ENCODE measurements at regions not wholly inside any gene's neighbourhood (a gene's known extent, or its start where the extent isn't known, plus 50 kb on each side); places are given as distances from the start of the nearest gene placed in this dataset.

DNA sequence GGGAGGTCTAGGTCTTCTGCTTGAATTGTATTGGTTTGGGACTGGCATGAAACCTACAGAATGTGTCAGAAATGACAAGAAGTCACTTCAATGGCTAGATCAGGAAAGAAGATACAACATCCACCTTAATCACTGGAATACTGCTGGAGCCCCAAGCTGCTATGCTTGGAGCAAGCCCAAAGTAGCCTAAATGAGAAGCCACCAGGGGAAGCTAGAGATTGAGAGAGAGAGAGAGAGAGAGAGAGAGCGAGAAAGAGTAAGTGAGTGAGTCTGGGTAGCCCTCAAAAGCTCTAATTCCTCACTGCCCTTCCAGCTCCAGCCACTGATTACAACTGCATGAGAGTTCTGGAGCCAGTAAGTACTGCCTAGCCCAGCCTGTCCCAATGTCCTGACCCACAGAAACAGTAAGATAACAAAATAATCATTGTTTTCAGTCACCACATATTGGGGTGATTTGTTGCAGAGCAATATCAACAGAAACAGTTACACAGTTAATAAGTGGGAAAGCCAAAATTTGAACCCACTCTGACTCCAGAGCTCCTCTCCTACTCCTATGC lies 529.2 kb upstream of the GOLIM4 start:
- DNase-seq = no peak

DNA sequence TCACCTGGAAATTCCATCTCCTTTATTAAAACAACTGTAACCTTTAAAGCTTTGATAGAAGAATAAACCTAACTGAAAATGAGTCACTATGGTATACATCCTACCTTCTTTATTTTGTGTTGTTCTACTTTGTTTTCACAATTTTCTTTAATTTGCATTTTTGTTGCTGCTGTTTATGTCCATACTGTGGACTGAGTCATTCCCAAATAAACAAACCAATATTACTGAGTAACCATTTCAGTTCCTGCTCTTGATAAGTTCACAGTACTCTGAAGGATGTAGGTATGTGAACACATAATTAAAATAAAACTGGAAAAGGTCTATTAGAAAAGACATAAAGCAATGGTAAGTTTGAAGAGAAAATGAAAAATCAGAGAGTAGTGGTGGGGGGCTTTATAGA lies 528.5 kb upstream of the GOLIM4 start:
- DNase-seq = no peak

DNA sequence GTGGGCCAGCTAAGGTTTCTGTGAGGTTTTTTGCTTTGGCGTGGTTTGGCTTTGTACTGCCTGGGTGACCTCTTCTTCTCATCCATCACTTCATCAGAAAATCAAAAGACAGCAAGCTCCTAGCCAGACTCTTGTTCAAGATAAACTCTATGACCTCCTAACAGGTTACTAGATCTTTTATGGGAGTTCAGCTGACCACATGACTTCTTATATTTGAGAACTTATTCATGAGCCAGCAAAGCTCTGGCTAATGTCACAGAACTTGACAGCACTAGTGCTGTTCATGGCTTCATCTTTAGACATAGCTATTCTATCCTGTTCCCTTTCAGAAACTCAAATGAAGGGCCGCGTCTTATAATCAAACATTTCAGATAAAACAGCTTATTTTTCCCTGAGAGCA lies 527.1 kb upstream of the GOLIM4 start:
- DNase-seq = no peak

DNA sequence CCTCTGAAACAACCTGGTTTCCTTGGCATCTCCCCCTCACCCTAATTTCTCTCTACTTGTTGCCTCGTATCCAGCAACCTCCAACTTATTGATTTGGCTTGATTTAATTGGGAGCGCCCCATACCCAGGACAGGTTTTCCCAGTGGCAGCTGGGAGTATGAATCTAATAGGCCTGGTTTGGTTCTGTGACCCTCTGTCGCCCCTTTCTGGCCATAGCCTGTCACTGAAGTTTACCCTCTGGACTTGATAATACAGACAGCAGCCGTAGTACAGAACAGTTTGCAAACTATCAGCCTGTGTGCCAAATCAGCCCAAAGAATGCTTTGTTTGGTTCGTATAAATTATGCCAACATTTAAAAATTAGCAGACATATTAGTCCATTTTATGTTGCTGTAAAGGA lies 525.1 kb upstream of the GOLIM4 start:
- DNase-seq = no peak

DNA sequence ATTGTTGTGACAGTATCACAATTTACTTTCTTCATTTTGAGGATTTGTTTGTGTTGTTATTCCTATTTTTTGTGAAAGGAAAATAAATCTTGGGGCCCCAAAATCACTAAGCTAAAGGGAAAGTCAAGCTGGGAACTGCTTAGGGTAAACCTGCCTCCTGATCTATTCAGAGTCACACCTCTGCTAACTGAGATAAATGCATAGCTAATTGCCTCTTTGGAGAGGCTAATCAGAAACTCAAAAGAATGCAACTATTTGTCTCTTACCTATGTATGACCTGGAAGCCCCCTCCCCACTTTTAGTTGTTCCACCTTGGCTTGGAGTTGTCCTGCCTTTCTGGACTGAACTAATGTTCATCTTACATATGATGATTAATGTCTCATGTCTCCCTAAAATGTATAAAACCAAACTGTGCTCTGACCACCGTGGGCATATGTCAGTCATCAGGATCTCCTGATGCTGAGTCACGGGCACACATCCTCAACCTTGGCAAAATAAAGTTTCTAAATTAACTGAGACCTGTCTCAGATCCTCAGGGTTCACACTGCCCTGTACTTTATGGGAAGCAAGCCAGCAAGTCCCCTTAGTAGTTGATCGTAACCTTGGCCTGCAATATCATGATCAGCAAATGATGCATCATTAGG lies 523.2 kb upstream of the GOLIM4 start:
- DNase-seq = no peak

DNA sequence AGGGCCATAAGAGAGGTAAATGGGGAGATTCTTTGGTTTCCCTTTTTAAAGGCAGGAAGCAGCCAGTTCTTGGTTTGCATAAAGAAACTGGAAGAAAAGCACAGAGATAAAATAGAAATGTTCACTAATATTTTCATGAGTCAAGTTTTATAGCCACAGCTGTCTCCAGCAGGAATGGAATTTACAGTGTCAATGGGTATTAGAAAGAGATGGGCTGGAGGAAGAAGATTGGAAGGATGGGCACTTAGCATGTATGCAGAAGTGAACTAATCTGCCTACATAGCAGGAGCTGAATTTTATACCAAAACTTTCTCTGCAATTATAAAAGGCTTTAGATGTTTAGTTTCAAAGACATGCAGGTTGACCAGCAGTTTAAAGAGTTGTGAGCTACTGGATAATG lies 521.9 kb upstream of the GOLIM4 start:
- DNase-seq = no peak

DNA sequence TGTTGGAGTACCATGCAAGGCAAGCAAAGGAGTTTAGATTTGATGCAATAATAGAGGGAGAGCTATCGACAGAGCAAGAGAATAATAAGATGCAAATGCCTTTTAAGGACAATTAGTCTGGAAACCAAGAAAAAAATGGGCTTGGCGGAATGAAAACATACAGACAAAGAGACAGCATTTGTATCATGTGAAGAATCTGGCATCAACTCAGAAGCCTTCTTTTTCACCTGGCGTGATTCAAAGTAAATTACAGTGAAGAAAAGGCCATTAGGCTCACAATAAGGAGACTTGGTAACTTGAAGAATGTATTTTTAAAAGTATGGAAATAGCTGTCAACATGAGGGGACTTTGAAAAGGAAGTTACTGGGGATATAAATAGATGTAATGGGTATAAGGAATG lies 521.2 kb upstream of the GOLIM4 start:
- no peak for DNase-seq

DNA sequence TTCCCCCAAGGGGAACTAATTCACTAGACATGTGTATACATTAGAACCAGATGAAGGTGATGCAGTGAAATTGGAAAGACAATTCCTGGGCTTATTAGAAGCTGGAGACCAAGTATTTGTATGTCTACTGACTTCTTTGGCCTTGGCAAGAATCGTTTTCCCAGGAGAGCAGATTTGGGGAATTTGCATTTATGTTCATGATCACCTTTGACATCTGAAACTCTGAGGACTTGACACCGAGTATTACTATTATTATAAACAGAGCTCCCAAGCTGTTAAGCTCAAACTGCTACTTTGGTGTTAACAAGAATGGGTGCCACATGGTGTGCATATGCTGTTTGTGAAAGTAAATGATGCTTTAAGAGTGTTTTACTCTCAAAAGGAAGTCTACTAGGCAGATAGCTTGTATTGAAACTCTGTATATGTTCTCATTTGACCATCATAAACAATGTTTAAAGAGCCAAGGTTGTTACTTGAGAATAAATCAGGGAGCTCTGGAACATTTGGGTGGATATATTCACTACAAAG lies 519.8 kb upstream of the GOLIM4 start:
- no peak for DNase-seq

DNA sequence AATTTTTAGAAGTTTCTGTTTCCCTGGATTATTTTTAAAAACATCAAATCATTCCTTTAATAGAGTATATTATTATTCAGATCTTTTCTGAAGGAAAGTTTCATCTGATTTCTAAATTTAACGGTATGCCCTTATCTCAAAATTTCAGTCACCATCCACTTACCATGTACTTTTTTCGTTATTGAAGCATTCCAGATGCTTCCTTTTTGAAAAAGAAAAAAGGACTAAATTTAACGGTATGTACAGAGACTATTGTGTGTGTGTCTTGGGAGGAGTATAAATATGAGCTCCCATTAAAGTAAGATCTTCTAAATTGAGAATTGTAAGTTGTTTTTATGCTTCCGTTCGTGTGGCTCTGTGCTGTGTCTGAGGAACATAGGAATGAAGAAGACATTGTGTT lies 517.4 kb upstream of the GOLIM4 start:
- DNase-seq = no peak

DNA sequence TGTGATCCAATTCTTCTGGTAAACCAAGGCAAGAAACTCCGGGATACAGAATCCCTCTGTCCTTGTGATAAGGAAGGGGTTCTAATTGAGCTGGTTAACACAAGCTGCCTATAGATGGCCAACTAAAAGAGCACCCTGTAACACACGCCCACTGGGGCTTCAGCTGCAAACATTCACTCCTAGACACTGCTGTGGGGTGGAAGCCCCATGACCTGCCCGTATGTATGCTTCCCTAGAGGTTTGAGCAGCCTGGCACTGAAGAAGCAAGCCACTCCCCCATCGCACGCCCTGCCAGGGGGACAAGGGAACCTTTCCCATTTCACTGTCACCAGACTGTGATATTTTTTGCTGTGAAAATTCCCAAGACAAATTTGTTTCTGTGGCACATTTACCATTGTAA lies 516.9 kb upstream of the GOLIM4 start:
- no peak for DNase-seq

DNA sequence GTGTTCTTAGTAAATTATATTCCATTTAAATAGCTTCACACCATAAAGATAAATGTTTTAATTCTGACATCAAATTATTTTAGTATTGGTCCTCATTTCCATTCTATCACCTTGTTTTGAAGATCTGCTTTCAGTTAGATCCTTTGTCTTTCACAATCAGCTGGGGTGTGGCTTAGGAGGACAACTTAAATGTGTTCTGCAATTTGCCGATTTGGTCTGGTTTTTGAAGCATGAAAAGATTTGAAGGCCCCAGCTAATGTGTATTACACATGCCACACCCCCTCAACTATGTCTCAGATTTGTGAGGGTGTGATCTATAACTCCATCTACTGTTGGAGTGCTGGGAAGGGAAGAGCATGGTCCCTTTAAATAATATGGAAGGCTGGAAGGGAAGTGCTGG lies 516.1 kb upstream of the GOLIM4 start:
- DNase-seq = no peak

DNA sequence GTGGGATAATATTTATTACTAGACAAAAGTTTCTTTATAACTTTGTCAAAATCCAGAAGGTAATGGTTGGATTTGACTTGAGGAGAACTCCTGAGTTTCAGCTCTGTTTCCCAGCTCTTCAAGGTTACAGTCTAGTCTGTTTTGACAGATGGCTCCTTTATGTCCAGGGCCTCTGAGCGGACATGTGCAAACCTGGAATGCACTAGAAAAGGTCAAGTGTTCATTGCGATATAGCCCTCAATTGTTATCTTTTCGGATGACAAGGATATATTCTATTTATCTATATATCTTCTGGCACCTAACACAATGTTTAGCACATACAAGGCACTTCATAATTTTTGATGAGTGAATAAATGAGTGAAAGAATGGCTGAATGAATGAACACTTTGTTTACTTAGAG lies 513.2 kb upstream of the GOLIM4 start:
- no peak for DNase-seq

DNA sequence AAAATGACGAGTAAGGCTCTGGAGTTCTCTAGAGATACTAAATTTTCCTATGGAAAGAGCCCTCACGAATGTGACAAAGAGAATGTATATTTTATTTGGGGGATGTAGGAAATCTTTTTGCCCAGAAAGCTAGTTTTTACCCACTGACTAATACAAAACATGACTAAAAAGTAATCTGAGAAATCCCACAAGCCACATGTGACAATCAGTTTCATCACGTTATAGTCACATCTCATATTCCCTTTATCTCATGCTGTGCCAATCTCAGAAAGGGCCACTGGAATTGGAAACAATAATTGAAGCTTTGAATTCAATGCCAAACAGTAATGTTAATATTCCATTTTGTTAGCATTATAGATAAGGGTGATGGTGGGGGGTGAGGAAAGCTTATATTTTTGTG lies 509.0 kb upstream of the GOLIM4 start:
- DNase-seq = no peak

DNA sequence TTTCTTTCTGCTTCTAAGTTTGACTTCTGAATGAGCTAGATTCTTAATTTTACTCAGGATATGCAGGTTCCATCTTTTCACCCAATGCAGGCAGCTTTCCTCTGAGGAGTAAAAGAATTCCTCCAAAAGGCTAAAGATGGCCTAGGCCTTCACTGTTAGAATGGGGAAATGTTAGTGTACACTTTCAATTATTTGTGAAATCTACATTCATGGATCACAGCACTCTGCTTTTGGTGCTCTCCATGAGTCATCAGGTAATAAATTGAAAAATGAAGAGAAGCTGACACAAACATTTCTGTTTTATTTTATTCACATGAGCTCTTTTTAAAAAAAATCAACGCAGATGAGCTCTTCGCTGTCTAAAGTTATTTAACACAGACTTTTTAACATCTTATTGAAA lies 502.5 kb upstream of the GOLIM4 start:
- DNase-seq = no peak

DNA sequence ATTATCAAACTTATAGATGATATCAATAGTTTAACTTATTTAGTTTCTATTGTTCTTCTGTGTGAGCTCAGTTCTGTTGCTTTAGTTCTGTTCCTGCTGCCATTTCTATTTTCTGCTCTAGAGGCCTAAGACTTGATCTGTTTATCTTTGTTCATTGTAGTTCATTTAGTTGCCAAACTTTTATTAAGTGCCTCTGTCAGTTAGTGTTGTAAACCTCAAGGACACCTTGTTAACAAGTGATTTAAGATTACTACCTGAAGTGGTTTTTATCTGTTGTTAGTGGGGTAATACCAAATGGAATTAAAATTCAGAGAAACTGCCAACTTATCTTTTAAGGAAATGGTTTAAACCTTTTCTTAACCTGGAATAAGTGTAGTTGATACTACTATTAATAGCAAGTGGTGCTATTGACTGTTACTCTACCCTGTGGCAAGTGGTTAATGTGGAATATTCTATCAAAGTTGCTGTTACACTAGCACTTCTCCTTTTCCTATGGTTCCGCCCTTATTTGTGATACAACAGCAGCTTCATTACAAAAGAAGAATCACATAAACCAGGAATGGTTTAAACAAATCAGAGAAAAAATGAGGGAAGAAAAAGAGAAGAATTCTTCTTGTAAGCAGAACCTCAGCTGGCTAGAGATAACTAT lies 500.6 kb upstream of the GOLIM4 start:
- DNase-seq = no peak

DNA sequence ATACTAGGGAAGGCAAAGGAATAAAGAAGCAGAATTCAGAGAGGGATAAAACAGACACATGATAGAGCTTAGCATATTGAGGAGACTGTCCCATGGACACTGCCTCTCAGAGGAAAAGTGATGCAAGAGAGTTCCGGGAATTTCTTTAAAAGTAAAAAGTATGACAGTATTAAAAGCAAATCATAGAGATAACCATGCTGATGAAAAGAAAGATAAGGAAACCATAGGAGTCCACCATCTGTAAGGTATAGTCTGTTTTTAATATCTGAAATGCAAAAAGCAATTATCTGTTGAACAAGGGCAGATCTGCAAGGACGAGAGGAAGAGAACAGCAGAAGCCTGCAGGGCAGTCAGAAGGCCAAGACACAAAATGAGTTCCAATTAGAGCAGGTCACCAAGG lies 495.9 kb upstream of the GOLIM4 start:
- no peak for DNase-seq

DNA sequence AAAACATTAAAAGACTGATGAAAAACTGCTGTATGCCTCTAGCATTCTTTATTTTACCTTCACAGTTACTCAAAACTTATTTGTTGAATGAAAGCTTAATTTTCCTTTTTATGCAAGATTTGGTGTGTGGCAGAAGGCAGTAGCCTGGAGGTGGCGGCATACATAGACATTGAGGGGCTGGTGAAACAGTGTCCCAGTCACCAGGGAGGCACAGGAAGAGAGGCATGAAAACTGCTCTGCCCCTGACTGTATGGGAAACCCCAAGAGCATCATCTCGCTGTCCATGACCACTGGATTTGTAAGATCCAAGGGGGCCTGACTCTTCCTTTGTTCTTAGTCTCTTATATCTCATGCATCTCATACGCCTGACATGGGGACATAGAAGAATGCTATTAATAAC lies 493.7 kb upstream of the GOLIM4 start:
- no peak for DNase-seq

DNA sequence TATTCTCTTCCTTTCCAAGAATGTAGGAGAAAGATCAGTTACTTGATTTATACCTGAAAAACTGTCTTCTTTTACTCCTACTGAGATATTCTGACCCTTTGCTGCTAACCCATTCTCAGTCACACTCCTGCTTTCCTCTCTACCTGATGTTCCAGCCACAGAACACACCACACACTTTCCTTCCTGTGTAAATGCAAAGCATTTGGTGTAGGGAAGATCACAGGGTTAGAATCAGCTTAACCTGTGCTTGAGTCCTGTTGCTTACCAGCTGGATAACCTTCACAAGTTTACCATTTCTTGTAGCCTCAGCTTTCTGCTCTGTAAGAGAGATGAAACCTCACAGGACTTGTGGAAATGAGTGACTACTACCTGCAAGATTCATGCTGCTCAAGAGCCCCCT lies 489.8 kb upstream of the GOLIM4 start:
- no peak for DNase-seq

DNA sequence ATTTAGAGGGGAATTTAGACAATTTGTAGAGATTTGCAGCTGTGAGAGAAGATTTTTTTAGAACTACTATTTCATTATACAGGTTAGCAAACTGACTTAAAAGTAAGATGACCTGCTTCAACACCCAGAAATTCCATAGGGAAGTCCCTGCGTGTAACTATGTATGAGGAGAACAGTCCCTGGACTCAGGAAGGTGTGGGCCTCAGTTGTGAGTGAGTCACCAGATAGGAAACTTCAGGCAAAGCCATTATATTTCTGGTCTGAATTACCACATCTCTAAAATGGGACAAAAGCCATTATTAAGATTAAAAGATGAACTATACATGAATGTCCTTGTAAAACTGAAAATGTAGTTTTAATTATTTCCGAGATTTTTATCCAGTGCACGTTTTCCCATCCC lies 488.3 kb upstream of the GOLIM4 start:
- no peak for DNase-seq

DNA sequence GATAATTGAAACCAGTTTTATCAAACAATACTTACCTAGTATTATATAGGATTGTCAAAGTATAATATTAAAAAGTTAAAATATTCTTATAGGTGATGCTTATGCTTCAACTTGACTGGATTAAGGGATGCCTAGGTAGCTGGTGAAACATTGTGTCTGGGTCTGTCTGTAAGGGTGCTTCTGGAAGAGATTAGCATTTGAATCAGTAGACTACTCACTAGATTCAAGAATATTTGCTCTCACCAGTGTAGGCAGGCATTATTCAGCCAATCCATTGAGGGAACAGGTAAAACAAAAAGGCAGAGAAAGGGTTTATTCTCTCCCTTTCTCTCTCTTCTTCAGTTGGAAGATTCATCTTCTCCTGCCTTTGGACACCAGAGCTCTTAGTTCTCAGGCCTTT lies 486.8 kb upstream of the GOLIM4 start:
- no peak for DNase-seq

DNA sequence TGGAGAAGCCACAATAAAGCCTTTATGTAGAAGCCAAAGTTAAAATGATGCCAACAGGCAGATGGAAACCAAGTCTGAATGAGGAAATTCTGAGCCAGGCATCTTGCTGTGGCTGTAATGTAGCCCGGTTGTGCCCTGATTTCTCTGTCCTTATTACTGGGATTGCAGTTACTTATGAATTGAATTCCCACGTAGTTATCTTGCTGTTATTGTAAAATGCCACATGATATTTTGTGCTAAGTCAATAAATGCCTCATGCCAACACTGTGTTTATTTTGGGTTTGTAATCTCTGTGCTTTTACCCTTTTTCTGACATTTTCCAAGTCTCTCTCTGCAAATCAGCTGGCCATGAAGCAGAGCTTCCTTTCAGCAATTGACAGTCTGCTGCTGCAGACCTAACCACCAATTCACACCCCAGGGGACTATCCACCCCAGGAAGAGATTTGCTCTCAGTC lies 486.1 kb upstream of the GOLIM4 start:
- DNase-seq = no peak

DNA sequence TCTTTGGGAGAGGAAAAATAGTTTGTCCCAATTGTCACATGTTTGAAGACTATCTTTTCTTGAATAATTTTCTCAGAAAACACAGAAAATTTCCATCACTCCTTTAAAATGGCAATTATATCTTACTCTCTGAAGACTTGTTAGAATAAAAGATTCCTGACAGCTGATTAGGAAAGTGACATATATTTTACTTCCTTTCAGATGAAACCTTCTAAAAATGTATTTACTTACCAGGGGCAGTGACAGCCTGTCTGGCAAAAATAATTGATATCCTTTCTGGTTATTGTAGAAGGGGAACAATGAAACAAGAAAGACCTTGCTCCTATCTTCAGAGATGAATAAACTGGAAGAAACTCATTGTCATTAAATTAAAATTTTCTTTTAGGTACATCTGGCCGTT lies 483.3 kb upstream of the GOLIM4 start:
- no peak for DNase-seq

DNA sequence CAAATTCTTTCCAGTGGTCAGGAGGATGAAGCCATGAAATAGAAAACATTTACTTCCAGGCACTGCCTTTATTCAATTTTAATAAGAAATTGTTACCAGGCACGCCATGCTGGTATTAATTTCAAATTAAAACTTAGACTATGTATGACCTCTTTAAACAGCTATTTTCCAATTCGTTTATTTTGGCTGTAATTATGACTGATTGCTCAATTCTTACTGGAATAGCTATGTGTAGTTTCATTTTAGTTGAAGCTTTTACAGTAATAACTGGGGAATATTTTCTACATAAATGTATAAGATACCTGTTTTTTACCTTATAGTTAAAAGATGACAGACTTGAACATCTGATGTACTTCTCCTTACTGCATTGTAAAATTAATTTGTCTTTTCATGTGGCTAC lies 480.0 kb upstream of the GOLIM4 start:
- no peak for DNase-seq

DNA sequence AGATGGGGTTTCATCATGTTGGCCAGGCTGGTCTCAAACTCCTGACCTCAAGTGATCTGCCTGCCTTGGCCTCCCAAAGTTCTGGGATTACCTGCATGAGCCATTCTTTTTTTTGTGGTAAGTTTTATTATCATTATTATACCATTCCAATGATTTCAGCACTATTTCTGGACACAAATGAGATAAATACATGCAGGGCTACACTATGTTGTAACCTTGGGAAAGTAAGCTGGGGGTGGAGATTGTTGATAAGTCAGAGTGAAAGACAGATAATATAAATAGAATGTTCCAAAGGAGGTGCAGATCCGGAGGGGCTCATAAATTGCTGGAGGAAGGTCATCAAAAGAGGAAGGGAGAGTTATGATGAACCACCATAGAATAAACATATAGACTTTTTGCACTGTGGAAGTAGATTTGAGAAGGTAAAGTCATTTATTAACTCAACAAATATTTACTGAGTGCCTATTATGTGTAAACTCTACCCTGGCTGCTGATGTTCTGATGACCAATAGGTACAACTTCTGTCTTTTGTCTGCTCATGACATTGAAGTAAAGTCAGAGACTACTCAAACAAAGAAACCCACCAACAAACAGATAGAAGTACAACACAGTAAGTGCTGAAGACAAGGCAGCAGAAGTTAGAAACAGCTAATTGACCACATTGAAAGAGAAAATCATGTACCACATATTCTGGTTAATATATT lies 478.9 kb upstream of the GOLIM4 start:
- no peak for DNase-seq
